ENCODE measurements at regions not wholly inside any gene's neighbourhood (a gene's known extent, or its start where the extent isn't known, plus 50 kb on each side); places are given as distances from the start of the nearest gene placed in this dataset.

GRCh38 chr15:97783240-97783639 is 177.3 kb upstream of the ARRDC4 start:
- no peak for TF ChIP-seq TAF1 (IDR thresholded peaks at IDR 0.05; ENCODE audit: borderline replicate concordance, insufficient read depth, low read length)
- TF ChIP-seq SIN3A (IDR thresholded peaks at IDR 0.05; ENCODE audit: borderline replicate concordance, insufficient read depth, low read length), result no peak
- TF ChIP-seq POLR2AphosphoS5 (IDR thresholded peaks at IDR 0.05; ENCODE audit: low read depth, low read length), result no peak
- TF ChIP-seq FOXP2 (optimal IDR thresholded peaks at IDR 0.05; ENCODE audit: borderline replicate concordance, extremely low read depth, extremely low read length, insufficient read depth), result no peak

Measured in PFSK-1 (cell line).